RWPE2 (cell line): ENCODE measurements at regions not wholly inside any gene's neighbourhood (a gene's known extent, or its start where the extent isn't known, plus 50 kb on each side); places are given as distances from the start of the nearest gene placed in this dataset.

ENCODE experiments used
- ATAC-seq: fragments of 200-7000 bp; cut with Tn5 transposase; 3 replicates; pipeline ENCODE4 v1.9.1; 2021; ENCODE audit warnings: low read depth
- DNase-seq: peaks from one replicate; pipeline ENCODE4 v3.0.0-alpha.2; 2020; ENCODE audit warnings: low spot score
- H3K27ac ChIP-seq: fragments of 450-650 bp; 2 replicates; pipeline ENCODE4 v1.5.1; 2017; ENCODE audit warnings: mild to moderate bottlenecking; ENCODE audit not compliant: poor library complexity, severe bottlenecking
- H3K27me3 ChIP-seq: fragments of 250-450 bp; sonication (Bioruptor Pico); 2 replicates; pipeline ENCODE4 v1.5.1; 2021; ENCODE audit warnings: mild to moderate bottlenecking, moderate library complexity; ENCODE audit not compliant: insufficient read depth, poor library complexity, severe bottlenecking
- H3K36me3 ChIP-seq: fragments of 250-450 bp; sonication (Bioruptor Pico); 2 replicates; pipeline ENCODE4 v1.5.1; 2020; ENCODE audit warnings: low read depth, mild to moderate bottlenecking, moderate library complexity
- H3K4me1 ChIP-seq: fragments of 250-450 bp; sonication (Bioruptor Pico); 2 replicates; pipeline ENCODE4 v1.5.1; 2021; ENCODE audit warnings: mild to moderate bottlenecking, moderate library complexity; ENCODE audit not compliant: insufficient read depth, poor library complexity, severe bottlenecking
- H3K4me3 ChIP-seq: fragments of 250-450 bp; sonication (Bioruptor Pico); 2 replicates; pipeline ENCODE4 v1.5.1; 2021; ENCODE audit warnings: mild to moderate bottlenecking, moderate library complexity; ENCODE audit not compliant: severe bottlenecking
- H3K9me3 ChIP-seq: fragments of 250-450 bp; sonication (Bioruptor Pico); 2 replicates; pipeline ENCODE4 v1.5.1; 2021; ENCODE audit warnings: mild to moderate bottlenecking, moderate library complexity; ENCODE audit not compliant: severe bottlenecking
- CTCF ChIP-seq: fragments of 450-650 bp; IDR thresholded peaks from one replicate; pipeline ENCODE4 v1.5.1; 2017; ENCODE audit warnings: mild to moderate bottlenecking, moderate library complexity; ENCODE audit not compliant: poor library complexity, severe bottlenecking

DNA sequence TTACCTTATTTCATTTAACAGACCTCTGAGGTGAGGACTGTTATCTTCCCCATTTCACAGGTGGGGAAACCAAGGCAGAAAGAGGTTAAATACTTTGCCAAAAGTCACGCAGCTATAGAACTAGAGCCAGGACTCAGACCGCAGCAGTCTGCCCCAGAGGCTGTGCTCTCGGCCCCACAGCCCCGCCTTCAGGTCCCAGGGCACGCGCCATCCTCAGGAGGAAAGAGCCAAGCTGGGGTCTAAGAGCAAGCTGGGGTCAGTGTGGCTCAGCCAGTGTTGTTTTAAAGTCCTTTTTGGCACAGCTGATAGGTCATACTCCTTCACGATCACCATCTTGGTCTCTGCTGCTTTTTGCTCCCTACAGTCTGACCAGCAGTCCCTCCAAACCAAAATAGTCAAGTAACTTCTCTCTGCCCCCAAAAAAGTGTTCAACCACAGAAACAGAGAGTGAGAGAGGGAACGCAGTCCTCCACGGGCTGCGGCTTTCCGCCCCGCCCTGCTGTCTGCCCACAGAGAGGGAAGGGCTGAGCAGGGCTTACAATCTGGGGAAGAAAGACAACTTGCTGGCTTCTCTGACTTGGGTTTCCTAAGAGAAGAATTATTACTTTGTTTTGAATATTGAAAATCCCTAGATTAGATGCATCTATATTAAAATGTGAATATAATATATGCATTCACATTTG, 137.2 kb upstream of the OPCML start:
- Histone ChIP-seq H3K4me1 (no peaks in the 10 kb centered on the region), H3K27ac (no peak overlapping the region), H3K9me3 (no peaks in the 10 kb centered on the region), H3K4me3 (no peak overlapping the region), H3K27me3 (no peaks in the 10 kb centered on the region), H3K36me3 (no peaks in the 10 kb centered on the region)
- no peak for TF ChIP-seq CTCF
- ATAC-seq (no peak), DNase-seq (no peak)

- Histone ChIP-seq H3K4me3 (no peak overlapping the region), H3K4me1 (no peaks in the 10 kb centered on the region), H3K36me3 (no peaks in the 10 kb centered on the region), H3K27me3 (no peaks in the 10 kb centered on the region), H3K27ac (no peak overlapping the region), H3K9me3 (no peaks in the 10 kb centered on the region)
- no peak for DNase-seq
- ATAC-seq: no peak
- no peak for TF ChIP-seq CTCF
These were observed 131.1 kb upstream of the OPCML start for GRCh38 chr11:133663135-133663985.

GRCh38 chr11:133661846-133662245, 129.5 kb upstream of the OPCML start:
- no peaks in the 10 kb centered on the region for H3K4me1 ChIP-seq
- H3K27ac ChIP-seq: no peak overlapping the region
- ATAC-seq: no peak
- no peaks in the 10 kb centered on the region for H3K9me3 ChIP-seq
- H3K4me3 ChIP-seq: no peak overlapping the region
- H3K36me3 ChIP-seq: no peaks in the 10 kb centered on the region
- no peaks in the 10 kb centered on the region for H3K27me3 ChIP-seq
- DNase-seq: no peak
- TF ChIP-seq CTCF: no peak

- no peak for ATAC-seq
- Histone ChIP-seq H3K9me3 (no peaks in the 10 kb centered on the region), H3K27me3 (no peaks in the 10 kb centered on the region), H3K36me3 (no peaks in the 10 kb centered on the region), H3K4me1 (no peaks in the 10 kb centered on the region), H3K4me3 (no peak overlapping the region), H3K27ac (no peak overlapping the region)
- no peak for TF ChIP-seq CTCF
- no peak for DNase-seq
These were observed 127.9 kb upstream of the OPCML start for GRCh38 chr11:133660202-133660568.
